ENCODE measurements at regions not wholly inside any gene's neighbourhood (a gene's known extent, or its start where the extent isn't known, plus 50 kb on each side); places are given as distances from the start of the nearest gene placed in this dataset.

GRCh38 chr13:103812558-103812957 is 746.3 kb upstream of the SLC10A2 start:
- DNase-seq (ENCODE audit: low read depth in 3 of 3) = no peak

- no peak for DNase-seq (ENCODE audit: low read depth in 3 of 3)
Observed at GRCh38 chr13:103810026-103810425, 743.8 kb upstream of the SLC10A2 start.

- DNase-seq (ENCODE audit: low read depth in 3 of 3) = no peak
Observed at GRCh38 chr13:103805771-103806170, 739.6 kb upstream of the SLC10A2 start.

GRCh38 chr13:103803349-103803748 is 737.1 kb upstream of the SLC10A2 start:
- DNase-seq (ENCODE audit: low read depth in 3 of 3) = no peak

- no peak for DNase-seq (ENCODE audit: low read depth in 3 of 3)
Observed at GRCh38 chr13:103799028-103799427, 732.8 kb upstream of the SLC10A2 start.

GRCh38 chr13:103795892-103796478 is 729.8 kb upstream of the SLC10A2 start:
- DNase-seq (ENCODE audit: low read depth in 3 of 3) = no peak

- no peak for DNase-seq (ENCODE audit: low read depth in 3 of 3)
Observed at GRCh38 chr13:103794526-103794925, 728.3 kb upstream of the SLC10A2 start.

GRCh38 chr13:103788061-103788652 is 721.9 kb upstream of the SLC10A2 start:
- no peak for DNase-seq (ENCODE audit: low read depth in 3 of 3)

GRCh38 chr13:103772576-103772975 is 706.4 kb upstream of the SLC10A2 start:
- DNase-seq (ENCODE audit: low read depth in 3 of 3) = no peak

GRCh38 chr13:103762523-103762922 is 696.3 kb upstream of the SLC10A2 start:
- no peak for DNase-seq (ENCODE audit: low read depth in 3 of 3)

GRCh38 chr13:103759361-103759760 is 693.1 kb upstream of the SLC10A2 start:
- no peak for DNase-seq (ENCODE audit: low read depth in 3 of 3)

GRCh38 chr13:103758222-103758621 is 692.0 kb upstream of the SLC10A2 start:
- no peak for DNase-seq (ENCODE audit: low read depth in 3 of 3)

GRCh38 chr13:103757361-103757760 is 691.1 kb upstream of the SLC10A2 start:
- no peak for DNase-seq (ENCODE audit: low read depth in 3 of 3)

- no peak for DNase-seq (ENCODE audit: low read depth in 3 of 3)
Observed at GRCh38 chr13:103754783-103755182, 688.6 kb upstream of the SLC10A2 start.

- DNase-seq (ENCODE audit: low read depth in 3 of 3) = no peak
Observed at GRCh38 chr13:103734837-103735236, 668.6 kb upstream of the SLC10A2 start.

GRCh38 chr13:103731959-103732358 is 665.7 kb upstream of the SLC10A2 start:
- DNase-seq (ENCODE audit: low read depth in 3 of 3) = no peak

GRCh38 chr13:103730407-103730806 is 664.2 kb upstream of the SLC10A2 start:
- DNase-seq (ENCODE audit: low read depth in 3 of 3) = no peak

GRCh38 chr13:103726808-103727207 is 660.6 kb upstream of the SLC10A2 start:
- no peak for DNase-seq (ENCODE audit: low read depth in 3 of 3)

- DNase-seq (ENCODE audit: low read depth in 3 of 3) = no peak
Observed at GRCh38 chr13:103716718-103717117, 650.5 kb upstream of the SLC10A2 start.

GRCh38 chr13:103715335-103715734 is 649.1 kb upstream of the SLC10A2 start:
- no peak for DNase-seq (ENCODE audit: low read depth in 3 of 3)

- DNase-seq (ENCODE audit: low read depth in 3 of 3) = no peak
Observed at GRCh38 chr13:103703246-103703645, 637.0 kb upstream of the SLC10A2 start.

- no peak for DNase-seq (ENCODE audit: low read depth in 3 of 3)
Observed at GRCh38 chr13:103698000-103698399, 631.8 kb upstream of the SLC10A2 start.

- DNase-seq (ENCODE audit: low read depth in 3 of 3) = no peak
Observed at GRCh38 chr13:103695320-103695719, 629.1 kb upstream of the SLC10A2 start.

GRCh38 chr13:103694471-103694870 is 628.3 kb upstream of the SLC10A2 start:
- no peak for DNase-seq (ENCODE audit: low read depth in 3 of 3)

Measured in stimulated activated CD4-positive, alpha-beta T cell treated with anti-CD3 and anti-CD28 coated beads, TNF-alpha, amount 100 ng/mL, for 48 hours (primary cell).